Neural cell (in vitro differentiated cells): ENCODE measurements at regions not wholly inside any gene's neighbourhood (a gene's known extent, or its start where the extent isn't known, plus 50 kb on each side); places are given as distances from the start of the nearest gene placed in this dataset.

Experiments used
- CTCF ChIP-seq: fragments of 450-650 bp; IDR thresholded peaks from 2 replicates; pipeline ENCODE4 v1.5.1; 2014; ENCODE audit warnings: antibody characterized with exemption, mild to moderate bottlenecking, moderate library complexity; ENCODE audit not compliant: poor library complexity, severe bottlenecking
- MXI1 ChIP-seq: fragments of 450-650 bp; conservative IDR thresholded peaks from 2 replicates; pipeline ENCODE4 v1.6.1; 2014; ENCODE audit warnings: antibody characterized with exemption, mild to moderate bottlenecking; ENCODE audit not compliant: poor library complexity, severe bottlenecking
- POLR2AphosphoS5 ChIP-seq: IDR thresholded peaks from 2 replicates; pipeline ENCODE4 v1.6.1; 2012
- REST ChIP-seq: IDR thresholded peaks from 2 replicates; pipeline ENCODE4 v1.6.1; 2012; ENCODE audit warnings: borderline replicate concordance

- TF ChIP-seq CTCF (no peak), MXI1 (no peak), REST (no peak), POLR2AphosphoS5 (no peak)
Observed at GRCh38 chr10:105647354-105647753, 1006.3 kb downstream of the SORCS3 start.
